ENCODE measurements at regions not wholly inside any gene's neighbourhood (a gene's known extent, or its start where the extent isn't known, plus 50 kb on each side); places are given as distances from the start of the nearest gene placed in this dataset.

- no peak overlapping the region for H3K27ac Mint-ChIP-seq
- no peaks in the 10 kb centered on the region for H3K36me3 Mint-ChIP-seq
- peaks cover 1% of the 10 kb centered on the region for H3K9me3 Mint-ChIP-seq
- H3K4me1 Mint-ChIP-seq, result no peaks in the 10 kb centered on the region
- H3K27me3 Mint-ChIP-seq, result no peaks in the 10 kb centered on the region
- no peak for DNase-seq
- H3K4me3 Mint-ChIP-seq, result no peak overlapping the region
Observed at GRCh38 chr10:24039897-24040296, 169.0 kb upstream of the KIAA1217 start.

GRCh38 chr10:24041034-24041433 is 167.9 kb upstream of the KIAA1217 start:
- no peak for DNase-seq
- no peaks in the 10 kb centered on the region for H3K36me3 Mint-ChIP-seq
- no peak overlapping the region for H3K4me3 Mint-ChIP-seq
- no peaks in the 10 kb centered on the region for H3K27me3 Mint-ChIP-seq
- H3K9me3 Mint-ChIP-seq, result peaks cover 1% of the 10 kb centered on the region
- H3K27ac Mint-ChIP-seq, result no peak overlapping the region
- no peaks in the 10 kb centered on the region for H3K4me1 Mint-ChIP-seq

- no peaks in the 10 kb centered on the region for H3K4me1 Mint-ChIP-seq
- no peak for DNase-seq
- no peaks in the 10 kb centered on the region for H3K27me3 Mint-ChIP-seq
- no peak overlapping the region for H3K4me3 Mint-ChIP-seq
- peaks cover 1% of the 10 kb centered on the region for H3K9me3 Mint-ChIP-seq
- H3K27ac Mint-ChIP-seq, result no peak overlapping the region
- H3K36me3 Mint-ChIP-seq, result no peaks in the 10 kb centered on the region
Observed at GRCh38 chr10:24041834-24042233, 167.1 kb upstream of the KIAA1217 start.

GRCh38 chr10:24042884-24043283 is 166.1 kb upstream of the KIAA1217 start:
- Mint-ChIP-seq H3K4me3 (no peak overlapping the region), H3K27me3 (no peaks in the 10 kb centered on the region), H3K4me1 (no peaks in the 10 kb centered on the region), H3K27ac (no peak overlapping the region), H3K36me3 (no peaks in the 10 kb centered on the region), H3K9me3 (no peaks in the 10 kb centered on the region)
- no peak for DNase-seq

- no peak overlapping the region for H3K27ac Mint-ChIP-seq
- no peaks in the 10 kb centered on the region for H3K27me3 Mint-ChIP-seq
- no peak overlapping the region for H3K4me3 Mint-ChIP-seq
- DNase-seq, result no peak
- no peaks in the 10 kb centered on the region for H3K36me3 Mint-ChIP-seq
- no peaks in the 10 kb centered on the region for H3K4me1 Mint-ChIP-seq
- no peaks in the 10 kb centered on the region for H3K9me3 Mint-ChIP-seq
Observed at GRCh38 chr10:24046060-24046459, 162.9 kb upstream of the KIAA1217 start.

- no peak for DNase-seq
- Mint-ChIP-seq H3K27ac (no peak overlapping the region), H3K9me3 (peaks cover 4% of the 10 kb centered on the region), H3K4me3 (no peak overlapping the region), H3K36me3 (no peaks in the 10 kb centered on the region), H3K4me1 (no peaks in the 10 kb centered on the region), H3K27me3 (no peaks in the 10 kb centered on the region)
Observed at GRCh38 chr10:24047176-24047575, 161.8 kb upstream of the KIAA1217 start.

- no peaks in the 10 kb centered on the region for H3K4me1 Mint-ChIP-seq
Observed at GRCh38 chr10:24054421-24054820, 154.5 kb upstream of the KIAA1217 start.

GRCh38 chr10:24080207-24080606 is 128.7 kb upstream of the KIAA1217 start:
- H3K4me3 Mint-ChIP-seq, result no peak overlapping the region
- no peak for DNase-seq
- H3K4me1 Mint-ChIP-seq, result no peaks in the 10 kb centered on the region
- no peaks in the 10 kb centered on the region for H3K36me3 Mint-ChIP-seq
- H3K27me3 Mint-ChIP-seq, result no peaks in the 10 kb centered on the region
- no peak overlapping the region for H3K27ac Mint-ChIP-seq
- H3K9me3 Mint-ChIP-seq, result no peaks in the 10 kb centered on the region

More at GRCh38 chr10:24054421-24054820, 154.5 kb upstream of the KIAA1217 start:
- Mint-ChIP-seq H3K36me3 (no peaks in the 10 kb centered on the region), H3K9me3 (peaks cover 4% of the 10 kb centered on the region), H3K27ac (no peak overlapping the region), H3K27me3 (no peaks in the 10 kb centered on the region), H3K4me3 (no peak overlapping the region)
- DNase-seq, result no peak

- Mint-ChIP-seq H3K4me1 (no peaks in the 10 kb centered on the region), H3K4me3 (no peak overlapping the region), H3K27me3 (no peaks in the 10 kb centered on the region), H3K36me3 (no peaks in the 10 kb centered on the region), H3K9me3 (no peaks in the 10 kb centered on the region), H3K27ac (no peak overlapping the region)
- DNase-seq, result no peak
Observed at GRCh38 chr10:24086296-24087086, 122.4 kb upstream of the KIAA1217 start.

- no peaks in the 10 kb centered on the region for H3K4me1 Mint-ChIP-seq
Observed at GRCh38 chr10:24091256-24091655, 117.7 kb upstream of the KIAA1217 start.

GRCh38 chr10:24096281-24096680 is 112.7 kb upstream of the KIAA1217 start:
- Mint-ChIP-seq H3K36me3 (no peaks in the 10 kb centered on the region), H3K27ac (no peak overlapping the region), H3K9me3 (peaks cover 2% of the 10 kb centered on the region), H3K27me3 (no peaks in the 10 kb centered on the region), H3K4me3 (no peak overlapping the region), H3K4me1 (no peaks in the 10 kb centered on the region)
- no peak for DNase-seq

More at GRCh38 chr10:24091256-24091655, 117.7 kb upstream of the KIAA1217 start:
- Mint-ChIP-seq H3K27me3 (no peaks in the 10 kb centered on the region), H3K27ac (no peak overlapping the region), H3K9me3 (peaks cover 2% of the 10 kb centered on the region), H3K4me3 (no peak overlapping the region), H3K36me3 (no peaks in the 10 kb centered on the region)
- DNase-seq, result no peak

GRCh38 chr10:24097751-24098207 is 111.2 kb upstream of the KIAA1217 start:
- Mint-ChIP-seq H3K36me3 (no peaks in the 10 kb centered on the region), H3K27me3 (no peaks in the 10 kb centered on the region), H3K4me1 (no peaks in the 10 kb centered on the region), H3K4me3 (no peak overlapping the region), H3K27ac (no peak overlapping the region), H3K9me3 (peaks cover 2% of the 10 kb centered on the region)
- DNase-seq, result no peak

- no peaks in the 10 kb centered on the region for H3K4me1 Mint-ChIP-seq
- peaks cover 8% of the 10 kb centered on the region for H3K9me3 Mint-ChIP-seq
- no peaks in the 10 kb centered on the region for H3K36me3 Mint-ChIP-seq
- no peaks in the 10 kb centered on the region for H3K27me3 Mint-ChIP-seq
- H3K4me3 Mint-ChIP-seq, result no peak overlapping the region
- no peak for DNase-seq
- no peak overlapping the region for H3K27ac Mint-ChIP-seq
Observed at GRCh38 chr10:24104895-24105294, 104.0 kb upstream of the KIAA1217 start.

GRCh38 chr10:24113901-24114300 is 95.0 kb upstream of the KIAA1217 start:
- DNase-seq, result no peak
- H3K9me3 Mint-ChIP-seq, result no peaks in the 10 kb centered on the region
- no peaks in the 10 kb centered on the region for H3K36me3 Mint-ChIP-seq
- peaks cover 6% of the 10 kb centered on the region for H3K27me3 Mint-ChIP-seq
- no peak overlapping the region for H3K4me3 Mint-ChIP-seq
- no peaks in the 10 kb centered on the region for H3K4me1 Mint-ChIP-seq
- no peak overlapping the region for H3K27ac Mint-ChIP-seq

- no peaks in the 10 kb centered on the region for H3K36me3 Mint-ChIP-seq
- peaks cover 6% of the 10 kb centered on the region for H3K27me3 Mint-ChIP-seq
- DNase-seq, result no peak
- H3K4me1 Mint-ChIP-seq, result no peaks in the 10 kb centered on the region
- H3K9me3 Mint-ChIP-seq, result no peaks in the 10 kb centered on the region
- H3K27ac Mint-ChIP-seq, result no peak overlapping the region
- H3K4me3 Mint-ChIP-seq, result no peak overlapping the region
Observed at GRCh38 chr10:24114556-24114955, 94.4 kb upstream of the KIAA1217 start.

GRCh38 chr10:24115403-24115802 is 93.5 kb upstream of the KIAA1217 start:
- H3K27ac Mint-ChIP-seq, result no peak overlapping the region
- H3K9me3 Mint-ChIP-seq, result no peaks in the 10 kb centered on the region
- H3K27me3 Mint-ChIP-seq, result peaks cover 6% of the 10 kb centered on the region
- DNase-seq, result no peak
- no peak overlapping the region for H3K4me3 Mint-ChIP-seq
- H3K4me1 Mint-ChIP-seq, result no peaks in the 10 kb centered on the region
- H3K36me3 Mint-ChIP-seq, result no peaks in the 10 kb centered on the region

Measured in activated naive CD8-positive, alpha-beta T cell treated with anti-CD3 and anti-CD28 coated beads for 36 hours (primary cell).